ENCODE measurements at regions not wholly inside any gene's neighbourhood (a gene's known extent, or its start where the extent isn't known, plus 50 kb on each side); places are given as distances from the start of the nearest gene placed in this dataset.

DNA sequence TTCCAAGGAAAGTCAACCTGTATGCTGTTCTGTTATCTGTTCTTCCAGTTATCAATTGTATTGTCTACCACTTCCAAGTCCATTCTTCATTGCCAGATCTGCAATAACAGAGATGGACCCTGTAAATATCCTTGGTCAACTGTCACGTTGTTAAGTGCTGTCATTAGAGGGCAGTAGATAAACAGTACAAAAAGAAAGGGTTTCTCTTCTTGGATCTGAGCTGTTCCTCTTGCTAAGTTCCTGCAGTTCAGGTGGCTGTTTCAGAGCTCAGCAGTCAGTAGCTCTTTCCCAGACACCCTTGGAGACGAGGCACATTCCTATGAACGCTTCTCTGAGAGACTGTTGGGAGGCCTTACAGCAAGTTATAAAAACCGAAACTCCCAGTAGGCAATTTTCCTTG, 957.1 kb upstream of the CHAC2 start:
- TF ChIP-seq CTCF (IDR thresholded peaks at IDR 0.05): peak in 1 of 4 experiments; percentile 36
- TF ChIP-seq POLR2A (IDR thresholded peaks at IDR 0.05): no peak
